ENCODE measurements at regions not wholly inside any gene's neighbourhood (a gene's known extent, or its start where the extent isn't known, plus 50 kb on each side); places are given as distances from the start of the nearest gene placed in this dataset.

DNA sequence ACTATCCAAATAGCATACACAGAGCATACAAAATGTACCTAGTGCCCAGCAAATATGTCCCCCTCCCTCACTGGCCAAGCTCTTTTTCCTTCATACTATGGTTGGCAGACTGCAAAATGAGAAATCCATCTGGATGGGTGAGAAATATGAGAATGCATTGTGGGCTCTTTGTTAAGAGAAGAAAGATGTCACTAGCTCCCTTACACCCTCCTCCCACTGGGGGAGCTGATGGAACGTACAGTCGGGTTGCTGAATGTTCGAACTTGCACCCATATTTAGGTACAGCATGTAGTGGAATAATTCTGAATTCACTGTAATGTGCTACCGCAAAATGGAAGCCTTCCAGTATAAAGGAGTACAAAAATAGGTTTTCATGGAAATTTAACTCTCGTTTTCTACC, 377.4 kb downstream of the GRIN2B start:
- H3K9ac ChIP-seq (ENCODE audit: low read length) = no peak overlapping the region
- H3K4me1 ChIP-seq (ENCODE audit: control insufficient read depth, insufficient read depth, low read length) = no peaks in the 10 kb centered on the region
- H3K9me3 ChIP-seq (ENCODE audit: control insufficient read depth, low read length) = no peaks in the 10 kb centered on the region
- H3K4me3 ChIP-seq (ENCODE audit: low read length) = no peak overlapping the region
- no peaks in the 10 kb centered on the region for H3K27me3 ChIP-seq (ENCODE audit: control insufficient read depth, insufficient read depth, low read length)
- H3K36me3 ChIP-seq (ENCODE audit: control insufficient read depth, insufficient read depth, low read length) = no peaks in the 10 kb centered on the region

DNA sequence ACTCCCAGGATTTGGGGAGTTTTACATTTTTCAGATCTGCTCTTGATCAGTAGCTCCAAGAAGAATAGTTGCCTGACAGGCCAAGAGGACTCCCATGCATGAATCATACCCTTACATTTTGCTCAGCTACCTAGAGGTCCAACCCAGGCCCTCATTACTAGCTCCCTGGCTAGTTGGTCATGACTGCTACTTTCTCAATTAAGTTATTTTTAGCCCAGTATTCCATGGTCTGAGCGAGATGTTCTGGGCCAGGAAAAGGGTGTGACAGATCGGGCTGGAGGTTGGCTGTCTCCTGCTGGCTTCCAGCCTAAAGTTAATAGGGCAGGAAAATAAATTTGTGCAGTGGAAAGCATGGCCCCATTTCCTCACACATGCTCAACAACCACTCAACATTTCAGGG, 379.2 kb downstream of the GRIN2B start:
- no peaks in the 10 kb centered on the region for H3K4me1 ChIP-seq (ENCODE audit: control insufficient read depth, insufficient read depth, low read length)
- H3K27me3 ChIP-seq (ENCODE audit: control insufficient read depth, insufficient read depth, low read length) = no peaks in the 10 kb centered on the region
- no peaks in the 10 kb centered on the region for H3K36me3 ChIP-seq (ENCODE audit: control insufficient read depth, insufficient read depth, low read length)
- no peak overlapping the region for H3K9ac ChIP-seq (ENCODE audit: low read length)
- no peaks in the 10 kb centered on the region for H3K9me3 ChIP-seq (ENCODE audit: control insufficient read depth, low read length)
- H3K4me3 ChIP-seq (ENCODE audit: low read length) = no peak overlapping the region

DNA sequence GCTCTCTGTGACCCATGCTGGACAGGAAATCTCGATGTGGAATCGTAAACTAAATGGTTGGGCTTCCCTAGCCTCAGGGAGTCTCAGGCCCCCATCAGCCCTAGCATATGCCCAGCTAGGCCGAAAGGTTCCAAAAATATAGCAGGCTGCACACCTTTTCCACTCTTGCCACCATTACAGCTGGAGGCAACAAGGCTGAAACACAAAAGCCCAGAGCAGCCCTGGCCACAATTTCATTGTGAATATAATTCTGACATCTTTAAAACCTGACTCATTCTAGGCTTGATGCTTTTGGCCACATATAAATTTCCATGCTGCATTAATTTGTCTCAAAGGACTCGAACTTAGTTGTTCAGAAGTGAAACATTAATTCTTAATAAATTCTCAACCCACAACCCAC, 382.2 kb downstream of the GRIN2B start:
- Histone ChIP-seq H3K4me3 (ENCODE audit: low read length) (no peak overlapping the region), H3K9me3 (ENCODE audit: control insufficient read depth, low read length) (no peaks in the 10 kb centered on the region), H3K9ac (ENCODE audit: low read length) (no peak overlapping the region), H3K36me3 (ENCODE audit: control insufficient read depth, insufficient read depth, low read length) (no peaks in the 10 kb centered on the region), H3K4me1 (ENCODE audit: control insufficient read depth, insufficient read depth, low read length) (no peaks in the 10 kb centered on the region), H3K27me3 (ENCODE audit: control insufficient read depth, insufficient read depth, low read length) (no peaks in the 10 kb centered on the region)

DNA sequence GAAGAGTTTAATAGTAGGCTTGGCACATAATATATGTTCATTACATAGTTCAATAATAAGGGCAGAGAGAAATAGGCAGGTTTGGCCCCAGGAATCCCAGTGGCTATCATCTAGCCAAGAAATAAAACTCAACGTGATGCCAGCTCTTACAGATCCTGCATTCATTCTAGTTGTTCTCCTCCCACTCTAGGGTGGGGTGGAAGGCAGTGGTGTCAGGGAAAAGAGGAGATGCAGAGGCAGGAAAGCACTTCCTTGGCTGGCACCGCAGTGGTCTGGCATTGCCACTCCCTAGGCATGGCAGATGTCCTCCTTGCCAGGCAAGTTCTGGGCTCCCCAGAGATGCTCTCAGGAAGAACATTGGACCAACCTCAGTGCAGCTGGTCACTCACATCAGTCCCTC, 383.6 kb downstream of the GRIN2B start:
- Histone ChIP-seq H3K4me3 (ENCODE audit: low read length) (no peak overlapping the region), H3K27me3 (ENCODE audit: control insufficient read depth, insufficient read depth, low read length) (no peaks in the 10 kb centered on the region), H3K9ac (ENCODE audit: low read length) (no peak overlapping the region), H3K36me3 (ENCODE audit: control insufficient read depth, insufficient read depth, low read length) (no peaks in the 10 kb centered on the region), H3K9me3 (ENCODE audit: control insufficient read depth, low read length) (no peaks in the 10 kb centered on the region), H3K4me1 (ENCODE audit: control insufficient read depth, insufficient read depth, low read length) (no peaks in the 10 kb centered on the region)

DNA sequence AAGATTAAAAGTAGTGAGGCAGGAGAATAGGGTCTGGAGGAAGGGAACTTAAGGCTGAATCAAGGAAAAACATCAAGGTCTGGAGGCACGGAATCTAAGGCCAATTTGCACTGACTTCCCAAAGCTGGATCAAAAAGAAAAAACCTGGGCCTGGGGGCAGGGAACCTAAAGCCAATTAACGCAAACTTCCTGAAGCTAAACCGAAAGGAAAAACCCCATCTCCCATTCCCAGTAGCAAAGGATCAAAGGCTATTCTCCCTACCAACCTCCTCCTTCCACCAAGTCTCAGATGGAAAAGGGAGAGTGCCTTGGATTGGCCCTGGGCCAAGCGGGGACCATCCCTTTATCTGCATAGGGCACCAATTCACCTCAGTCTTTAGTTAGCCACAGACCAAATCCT, 384.2 kb downstream of the GRIN2B start:
- H3K9me3 ChIP-seq (ENCODE audit: control insufficient read depth, low read length) = no peaks in the 10 kb centered on the region
- H3K4me3 ChIP-seq (ENCODE audit: low read length) = no peak overlapping the region
- H3K4me1 ChIP-seq (ENCODE audit: control insufficient read depth, insufficient read depth, low read length) = no peaks in the 10 kb centered on the region
- H3K36me3 ChIP-seq (ENCODE audit: control insufficient read depth, insufficient read depth, low read length) = no peaks in the 10 kb centered on the region
- no peak overlapping the region for H3K9ac ChIP-seq (ENCODE audit: low read length)
- no peaks in the 10 kb centered on the region for H3K27me3 ChIP-seq (ENCODE audit: control insufficient read depth, insufficient read depth, low read length)

DNA sequence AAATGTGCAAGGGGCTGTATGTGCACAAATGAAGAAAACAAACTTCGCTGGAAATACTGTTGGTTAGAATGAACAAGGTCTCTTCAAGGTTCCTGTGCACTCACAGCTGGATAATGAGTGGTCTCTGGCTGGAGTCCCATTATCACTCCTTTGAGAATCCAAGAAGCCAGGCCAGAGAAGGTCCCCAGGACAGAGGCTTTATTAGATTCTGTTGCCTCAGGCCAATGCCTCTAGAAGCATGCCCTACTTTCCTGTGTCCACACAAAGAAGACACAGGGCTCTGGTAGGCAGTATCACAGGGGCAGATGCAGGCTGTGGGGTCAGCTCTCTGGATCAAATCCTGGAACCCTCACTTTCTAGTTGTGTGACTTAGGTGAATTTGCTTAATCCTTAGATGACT, 384.7 kb downstream of the GRIN2B start:
- no peak overlapping the region for H3K4me3 ChIP-seq (ENCODE audit: low read length)
- H3K27me3 ChIP-seq (ENCODE audit: control insufficient read depth, insufficient read depth, low read length) = no peaks in the 10 kb centered on the region
- H3K36me3 ChIP-seq (ENCODE audit: control insufficient read depth, insufficient read depth, low read length) = no peaks in the 10 kb centered on the region
- H3K9me3 ChIP-seq (ENCODE audit: control insufficient read depth, low read length) = no peaks in the 10 kb centered on the region
- no peak overlapping the region for H3K9ac ChIP-seq (ENCODE audit: low read length)
- H3K4me1 ChIP-seq (ENCODE audit: control insufficient read depth, insufficient read depth, low read length) = no peaks in the 10 kb centered on the region

DNA sequence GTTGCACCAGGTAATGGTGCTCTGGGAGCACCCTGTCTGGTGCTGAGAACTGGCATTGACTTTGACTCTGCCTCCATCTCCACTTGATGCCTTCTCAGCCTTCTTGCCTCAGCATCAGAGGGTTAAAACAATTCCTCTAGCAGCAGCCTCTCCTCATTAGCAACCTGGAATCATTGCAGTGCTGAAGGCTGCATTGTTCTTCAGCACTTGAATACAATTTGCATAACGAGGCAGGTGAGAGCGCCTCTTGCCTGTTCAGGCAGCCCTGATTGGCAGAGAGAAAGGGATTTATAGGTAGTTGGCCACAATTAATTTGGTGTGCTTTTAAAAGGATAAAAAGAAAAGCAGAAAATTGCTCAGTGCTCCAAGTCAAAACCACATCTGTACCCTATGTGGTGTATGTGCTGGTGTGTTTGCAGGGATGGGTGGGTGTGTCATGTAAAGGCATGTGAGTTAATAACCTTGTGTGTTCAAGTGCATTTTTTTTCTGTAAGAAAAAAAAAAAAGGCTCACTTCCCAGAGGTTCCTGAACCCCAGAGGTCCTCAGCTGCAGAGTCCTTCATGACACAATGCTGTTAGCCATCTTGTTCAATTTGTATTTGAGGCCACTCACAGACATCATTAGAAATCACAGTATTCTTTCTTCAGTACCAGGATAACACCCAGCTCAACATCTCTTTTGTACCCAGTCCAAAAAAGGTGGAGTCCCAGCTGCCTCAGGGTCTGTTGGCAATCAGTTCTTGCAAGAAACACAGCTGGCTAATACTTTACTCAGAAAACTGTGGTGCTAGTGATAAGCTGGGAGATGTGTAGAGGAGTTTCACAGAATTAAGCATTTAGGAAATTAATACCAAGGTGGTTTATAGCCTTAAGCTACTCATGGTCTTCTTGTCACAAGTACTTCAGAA, 385.6 kb downstream of the GRIN2B start:
- H3K36me3 ChIP-seq (ENCODE audit: control insufficient read depth, insufficient read depth, low read length) = no peaks in the 10 kb centered on the region
- no peaks in the 10 kb centered on the region for H3K27me3 ChIP-seq (ENCODE audit: control insufficient read depth, insufficient read depth, low read length)
- H3K9ac ChIP-seq (ENCODE audit: low read length) = no peak overlapping the region
- H3K9me3 ChIP-seq (ENCODE audit: control insufficient read depth, low read length) = no peaks in the 10 kb centered on the region
- no peaks in the 10 kb centered on the region for H3K4me1 ChIP-seq (ENCODE audit: control insufficient read depth, insufficient read depth, low read length)
- no peak overlapping the region for H3K4me3 ChIP-seq (ENCODE audit: low read length)

DNA sequence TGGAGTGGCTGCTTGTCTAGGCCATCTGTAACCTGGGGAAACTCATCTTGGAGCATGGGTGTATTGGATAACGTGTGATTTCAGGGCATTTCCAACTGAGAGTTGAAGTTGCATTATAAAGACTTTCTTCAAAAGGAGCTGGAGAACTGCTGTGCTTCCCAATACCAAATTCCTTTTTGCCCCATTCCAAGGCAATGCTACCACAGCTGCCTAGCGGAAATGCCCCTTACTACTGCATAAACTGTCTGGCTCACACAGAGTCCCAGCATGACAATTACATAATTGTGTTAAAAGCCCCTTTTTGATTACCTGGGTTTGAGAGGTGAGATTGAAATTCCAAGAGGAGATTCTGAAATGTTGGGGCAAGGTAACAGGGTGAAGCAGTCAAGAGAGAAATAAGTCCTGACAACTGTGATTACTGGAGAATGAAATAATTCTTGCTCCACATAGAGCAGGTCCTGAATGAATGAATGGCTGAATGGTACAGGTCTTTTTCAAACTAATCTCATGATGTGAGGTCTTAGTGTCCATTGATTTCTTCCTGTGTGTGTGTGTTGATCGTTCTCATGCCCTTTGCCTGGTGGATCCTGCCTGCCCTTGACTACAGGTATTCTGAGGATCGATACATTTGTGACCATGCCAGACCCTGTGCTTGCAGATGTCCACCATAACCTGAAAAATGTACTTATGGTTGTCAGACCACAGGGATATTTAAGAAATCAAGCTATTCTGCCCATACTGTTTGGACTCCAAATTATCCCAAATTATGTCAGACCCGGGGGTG, 386.5 kb downstream of the GRIN2B start:
- H3K9me3 ChIP-seq (ENCODE audit: control insufficient read depth, low read length) = no peaks in the 10 kb centered on the region
- no peaks in the 10 kb centered on the region for H3K4me1 ChIP-seq (ENCODE audit: control insufficient read depth, insufficient read depth, low read length)
- no peak overlapping the region for H3K9ac ChIP-seq (ENCODE audit: low read length)

DNA sequence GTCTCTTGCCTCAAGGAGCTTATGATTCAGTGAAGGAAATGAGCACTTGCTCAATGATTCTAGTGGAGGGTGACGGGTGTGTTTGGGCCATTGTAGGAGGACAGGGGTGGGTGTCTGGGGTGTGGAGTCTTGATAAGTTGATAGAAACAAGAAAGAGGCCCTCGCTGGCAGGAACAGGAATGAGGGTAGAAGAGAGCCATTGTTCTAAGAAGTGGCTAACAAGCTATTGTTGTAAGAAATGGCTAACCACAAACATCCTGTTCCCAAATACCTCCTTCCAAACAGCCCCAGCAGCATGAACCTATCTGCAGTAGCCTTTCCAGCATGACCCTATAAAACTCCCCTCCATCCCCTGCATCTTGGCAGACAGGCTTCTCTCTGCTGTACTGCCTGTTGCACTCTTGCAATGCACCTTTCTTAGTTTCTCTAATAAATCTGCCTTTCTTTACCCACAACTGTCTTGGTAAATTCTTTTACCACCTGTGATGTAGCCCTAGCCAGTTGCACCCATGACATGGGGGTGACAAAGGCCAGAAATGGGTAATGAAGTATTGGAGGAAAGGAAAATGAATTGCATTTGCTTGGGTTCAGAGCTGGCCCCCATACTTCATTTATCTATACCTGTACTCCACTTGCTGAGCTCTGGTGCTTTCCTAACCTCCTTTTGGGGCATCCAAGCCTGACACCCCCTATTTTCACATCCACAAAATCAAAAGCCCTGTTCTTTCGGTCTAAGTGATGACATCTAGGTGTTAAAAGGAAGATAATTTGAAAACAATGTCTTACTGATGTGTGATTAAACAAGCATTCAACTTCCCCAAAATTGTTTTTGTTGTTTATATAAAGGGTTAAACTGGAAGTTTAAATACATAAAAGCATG, 389.1 kb downstream of the GRIN2B start:
- Histone ChIP-seq H3K9ac (ENCODE audit: low read length) (no peak overlapping the region), H3K36me3 (ENCODE audit: control insufficient read depth, insufficient read depth, low read length) (no peaks in the 10 kb centered on the region), H3K4me3 (ENCODE audit: low read length) (no peak overlapping the region), H3K4me1 (ENCODE audit: control insufficient read depth, insufficient read depth, low read length) (no peaks in the 10 kb centered on the region), H3K27me3 (ENCODE audit: control insufficient read depth, insufficient read depth, low read length) (no peaks in the 10 kb centered on the region), H3K9me3 (ENCODE audit: control insufficient read depth, low read length) (no peaks in the 10 kb centered on the region)

More for the DNA sequence above, 386.5 kb downstream of the GRIN2B start:
- Histone ChIP-seq H3K36me3 (ENCODE audit: control insufficient read depth, insufficient read depth, low read length) (no peaks in the 10 kb centered on the region), H3K27me3 (ENCODE audit: control insufficient read depth, insufficient read depth, low read length) (no peaks in the 10 kb centered on the region), H3K4me3 (ENCODE audit: low read length) (no peak overlapping the region)

DNA sequence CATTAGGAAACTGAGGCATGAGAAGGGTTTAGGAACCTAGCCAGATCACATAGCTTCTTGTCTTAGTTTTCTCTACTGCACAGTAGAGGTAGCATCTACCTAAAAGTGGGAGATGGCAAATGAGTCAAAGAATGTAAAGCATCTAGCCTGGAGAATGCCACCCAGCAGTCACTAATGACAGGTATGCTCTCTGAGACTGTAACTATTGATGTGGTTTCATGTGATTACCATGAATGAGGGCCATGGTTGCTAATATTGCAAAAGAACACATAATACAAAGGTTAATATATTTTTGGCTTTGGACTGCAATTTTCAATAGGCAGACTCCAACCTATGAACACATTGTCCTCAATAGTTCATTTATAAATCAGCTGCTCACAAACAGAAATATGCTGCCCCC, 389.9 kb downstream of the GRIN2B start:
- no peak overlapping the region for H3K9ac ChIP-seq (ENCODE audit: low read length)
- no peaks in the 10 kb centered on the region for H3K4me1 ChIP-seq (ENCODE audit: control insufficient read depth, insufficient read depth, low read length)
- no peak overlapping the region for H3K4me3 ChIP-seq (ENCODE audit: low read length)
- no peaks in the 10 kb centered on the region for H3K27me3 ChIP-seq (ENCODE audit: control insufficient read depth, insufficient read depth, low read length)
- H3K9me3 ChIP-seq (ENCODE audit: control insufficient read depth, low read length) = no peaks in the 10 kb centered on the region
- no peaks in the 10 kb centered on the region for H3K36me3 ChIP-seq (ENCODE audit: control insufficient read depth, insufficient read depth, low read length)

DNA sequence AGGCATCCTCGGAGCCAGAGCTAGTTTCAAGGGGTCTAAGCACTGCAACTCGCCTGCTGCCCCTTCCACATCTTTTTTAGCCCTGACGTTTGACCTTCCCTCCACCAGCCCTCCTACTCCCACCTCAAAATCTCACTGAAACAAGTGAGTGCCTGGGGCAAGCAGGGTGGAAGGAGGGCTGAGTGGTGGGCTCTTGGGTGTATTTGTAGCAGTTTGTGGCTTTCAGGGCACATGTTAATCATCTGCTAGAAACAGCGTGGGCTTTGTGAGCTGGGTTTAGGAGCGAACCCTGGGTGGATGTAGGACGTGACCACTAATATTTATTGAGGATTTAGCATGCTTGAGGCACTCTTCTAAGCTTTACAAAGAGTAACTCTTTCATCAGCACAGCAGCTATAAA, 390.3 kb downstream of the GRIN2B start:
- Histone ChIP-seq H3K4me3 (ENCODE audit: low read length) (no peak overlapping the region), H3K36me3 (ENCODE audit: control insufficient read depth, insufficient read depth, low read length) (no peaks in the 10 kb centered on the region), H3K9ac (ENCODE audit: low read length) (no peak overlapping the region), H3K27me3 (ENCODE audit: control insufficient read depth, insufficient read depth, low read length) (no peaks in the 10 kb centered on the region), H3K9me3 (ENCODE audit: control insufficient read depth, low read length) (no peaks in the 10 kb centered on the region), H3K4me1 (ENCODE audit: control insufficient read depth, insufficient read depth, low read length) (no peaks in the 10 kb centered on the region)

All from mucosa of stomach (tissue), 1 donor.